ENCODE measurements at regions not wholly inside any gene's neighbourhood (a gene's known extent, or its start where the extent isn't known, plus 50 kb on each side); places are given as distances from the start of the nearest gene placed in this dataset.

- DNase-seq (ENCODE audit: extremely low read depth in 1 of 4, low spot score in 3 of 4): no peak
- FAIRE-seq: no peak
- Histone ChIP-seq H4K20me1 (replicated peaks; ENCODE audit: control insufficient read depth, insufficient read depth, low read length) (no peaks in the 10 kb centered on the region), H3K4me2 (ENCODE audit: insufficient read depth, low read length) (no peak overlapping the region), H2AFZ (ENCODE audit: low read depth, low read length) (no peak overlapping the region), H3K27ac (ENCODE audit: extremely low read depth, low read depth, low read length) (no peak overlapping the region), H3K9ac (ENCODE audit: insufficient read depth in 1 of 2, low read depth in 2 of 2, low read length in 2 of 2) (no peak overlapping the region), H3K4me3 (no peak overlapping the region), H3K9me1 (ENCODE audit: control insufficient read depth, insufficient read depth, low read length) (no peaks in the 10 kb centered on the region), H3K27me3 (ENCODE audit: control insufficient read depth in 2 of 2, insufficient read depth in 2 of 2, low read length in 2 of 2) (no peaks in the 10 kb centered on the region), H3K4me1 (replicated peaks in 1 of 2; ENCODE audit: control insufficient read depth in 2 of 2, insufficient read depth in 2 of 2, low read length in 2 of 2) (no peaks in the 10 kb centered on the region), H3K79me2 (ENCODE audit: control insufficient read depth, insufficient read depth, low read length) (no peaks in the 10 kb centered on the region), H3K9me3 (replicated peaks; ENCODE audit: control insufficient read depth, insufficient read depth, low read depth, low read length) (no peaks in the 10 kb centered on the region), H3K36me3 (ENCODE audit: control insufficient read depth, insufficient read depth, low read length) (no peaks in the 10 kb centered on the region)
- CTCF ChIA-PET (ENCODE audit: low intra/inter-chr PET ratio): no interaction called here
- intact Hi-C loops (cut with micrococcal nuclease) (no loop called here), in situ Hi-C loops (cut with MboI) (no loop called here)
- WGBS (ENCODE audit: insufficient coverage, low coverage, missing lambda C conversion rate): 9% methylated on average over 2 of the region's 2 CpGs
- no peak for ATAC-seq
- no peak for TF ChIP-seq ZNF512 (tag; IDR thresholded peaks at IDR 0.05)
- no peak for TF ChIP-seq ZNF282 (CRISPR knock-in tag; IDR thresholded peaks at IDR 0.05)
- TF ChIP-seq KLF13 (tag; IDR thresholded peaks at IDR 0.05; ENCODE audit: borderline replicate concordance, low read depth): no peak
- no peak for TF ChIP-seq SRSF1 (IDR thresholded peaks at IDR 0.05; ENCODE audit: low read depth, low read length)
- no peak for TF ChIP-seq TAF9B (IDR thresholded peaks at IDR 0.05; ENCODE audit: partially characterized antibody)
- TF ChIP-seq FOXJ3 (CRISPR knock-in tag; IDR thresholded peaks at IDR 0.05): no peak
- no peak for TF ChIP-seq NR2C1 (IDR thresholded peaks at IDR 0.05)
- no peak for TF ChIP-seq NR2C1 (tag; IDR thresholded peaks at IDR 0.05)
- no peak for TF ChIP-seq SP2 (IDR thresholded peaks at IDR 0.05; ENCODE audit: extremely low read depth, low read depth, low read length, poor library complexity, severe bottlenecking)
- no peak for TF ChIP-seq ZC3H4 (CRISPR knock-in tag; IDR thresholded peaks at IDR 0.05; ENCODE audit: borderline replicate concordance)
- no peak for TF ChIP-seq EZH2 (IDR thresholded peaks at IDR 0.05; ENCODE audit: borderline replicate concordance, low read depth, low read length)
- BruUV-seq (replicated peaks): no TSS peak
- POLR2A ChIA-PET: no interaction called here
Measured at GRCh38 chr5:56622141-56622540, 193.2 kb upstream of the MAP3K1 start.

Measured in K562 (cell line).